Neural crest cell (in vitro differentiated cells): ENCODE measurements at regions not wholly inside any gene's neighbourhood (a gene's known extent, or its start where the extent isn't known, plus 50 kb on each side); places are given as distances from the start of the nearest gene placed in this dataset.

Experiments used
- DNase-seq: peaks from one replicate; pipeline ENCODE4 v3.0.0; 2021; ENCODE audit warnings: low read depth, mixed read lengths, low spot score
- H3K27ac Mint-ChIP-seq: one replicate; pipeline ENCODE4 v1.8.0; 2021; ENCODE audit warnings: mild to moderate bottlenecking, mixed read lengths; ENCODE audit not compliant: unreplicated experiment
- H3K27me3 Mint-ChIP-seq: 2 replicates; pipeline ENCODE4 v1.8.0; 2021; ENCODE audit warnings: low read depth, mild to moderate bottlenecking, mixed read lengths
- H3K36me3 Mint-ChIP-seq: 2 replicates; pipeline ENCODE4 v1.8.0; 2021; ENCODE audit warnings: low read depth, mild to moderate bottlenecking, mixed read lengths
- H3K4me1 Mint-ChIP-seq: 2 replicates; pipeline ENCODE4 v1.8.0; 2021; ENCODE audit warnings: mixed read lengths
- H3K4me3 Mint-ChIP-seq: one replicate; pipeline ENCODE4 v1.8.0; 2021; ENCODE audit warnings: mild to moderate bottlenecking, mixed read lengths
- H3K9me3 Mint-ChIP-seq: 2 replicates; pipeline ENCODE4 v1.8.0; 2021; ENCODE audit warnings: mixed read lengths
- CTCF ChIP-seq: fragments of 200-600 bp; sonication (generic); conservative IDR thresholded peaks from 2 replicates; pipeline ENCODE4 v1.5.0; 2021; ENCODE audit warnings: antibody characterized with exemption, mild to moderate bottlenecking

GRCh38 chr6:122161136-122161535, 238.3 kb upstream of the HSF2 start:
- TF ChIP-seq CTCF: no peak
- Mint-ChIP-seq H3K4me3 (no peak overlapping the region), H3K9me3 (peaks cover 9% of the 10 kb centered on the region), H3K4me1 (no peaks in the 10 kb centered on the region), H3K27ac (no peak overlapping the region), H3K36me3 (no peaks in the 10 kb centered on the region), H3K27me3 (no peaks in the 10 kb centered on the region)
- no peak for DNase-seq

GRCh38 chr6:122165014-122165413, 234.4 kb upstream of the HSF2 start:
- H3K27ac Mint-ChIP-seq: no peak overlapping the region
- DNase-seq: no peak
- TF ChIP-seq CTCF: no peak
- no peaks in the 10 kb centered on the region for H3K4me1 Mint-ChIP-seq
- no peaks in the 10 kb centered on the region for H3K36me3 Mint-ChIP-seq
- H3K9me3 Mint-ChIP-seq: peaks cover 5% of the 10 kb centered on the region
- H3K4me3 Mint-ChIP-seq: no peak overlapping the region
- H3K27me3 Mint-ChIP-seq: no peaks in the 10 kb centered on the region

GRCh38 chr6:122170274-122170673, 229.2 kb upstream of the HSF2 start:
- Mint-ChIP-seq H3K4me3 (no peak overlapping the region), H3K9me3 (peaks cover 7% of the 10 kb centered on the region), H3K36me3 (no peaks in the 10 kb centered on the region), H3K27me3 (no peaks in the 10 kb centered on the region), H3K4me1 (no peaks in the 10 kb centered on the region), H3K27ac (no peak overlapping the region)
- no peak for TF ChIP-seq CTCF
- DNase-seq: no peak

- no peak for DNase-seq
- Mint-ChIP-seq H3K36me3 (no peaks in the 10 kb centered on the region), H3K9me3 (peaks cover 1% of the 10 kb centered on the region), H3K4me3 (no peak overlapping the region), H3K27me3 (no peaks in the 10 kb centered on the region), H3K4me1 (no peaks in the 10 kb centered on the region), H3K27ac (no peak overlapping the region)
- no peak for TF ChIP-seq CTCF
Observed at GRCh38 chr6:122178988-122179387, 220.5 kb upstream of the HSF2 start.

GRCh38 chr6:122180132-122180531, 219.3 kb upstream of the HSF2 start:
- no peak for DNase-seq
- no peak overlapping the region for H3K27ac Mint-ChIP-seq
- H3K4me1 Mint-ChIP-seq: no peaks in the 10 kb centered on the region
- TF ChIP-seq CTCF: peak; percentile 25
- no peak overlapping the region for H3K4me3 Mint-ChIP-seq
- H3K36me3 Mint-ChIP-seq: no peaks in the 10 kb centered on the region
- no peaks in the 10 kb centered on the region for H3K9me3 Mint-ChIP-seq
- no peaks in the 10 kb centered on the region for H3K27me3 Mint-ChIP-seq

GRCh38 chr6:122182061-122182460, 217.4 kb upstream of the HSF2 start:
- Mint-ChIP-seq H3K27me3 (no peaks in the 10 kb centered on the region), H3K4me3 (no peak overlapping the region)

More at GRCh38 chr6:122182061-122182460, 217.4 kb upstream of the HSF2 start:
- Mint-ChIP-seq H3K27ac (no peak overlapping the region), H3K36me3 (no peaks in the 10 kb centered on the region), H3K9me3 (no peaks in the 10 kb centered on the region), H3K4me1 (no peaks in the 10 kb centered on the region)
- TF ChIP-seq CTCF: no peak
- DNase-seq: no peak
